ENCODE measurements at regions not wholly inside any gene's neighbourhood (a gene's known extent, or its start where the extent isn't known, plus 50 kb on each side); places are given as distances from the start of the nearest gene placed in this dataset.

- TF ChIP-seq CTCF (IDR thresholded peaks at IDR 0.05; ENCODE audit: insufficient read depth, low read length, poor library complexity, severe bottlenecking): no peak
- TF ChIP-seq EZH2phosphoT487 (conservative IDR thresholded peaks at IDR 0.05; ENCODE audit: low read length): no peak
Measured at GRCh38 chr6:14450133-14450504, 332.5 kb downstream of the CD83 start.
